ENCODE measurements at regions not wholly inside any gene's neighbourhood (a gene's known extent, or its start where the extent isn't known, plus 50 kb on each side); places are given as distances from the start of the nearest gene placed in this dataset.

- peak overlapping the region; percentile 10; the same call in 1 of the 2 replicates for H3K27ac Mint-ChIP-seq
- peaks cover 12% of the 10 kb centered on the region for H3K36me3 Mint-ChIP-seq
- ATAC-seq, result no peak
- peaks cover 32% of the 10 kb centered on the region for H3K4me1 Mint-ChIP-seq
- no peak for DNase-seq (ENCODE audit: low spot score)
- no peaks in the 10 kb centered on the region for H3K9me3 Mint-ChIP-seq
- H3K27me3 Mint-ChIP-seq (ENCODE audit: low read depth), result no peaks in the 10 kb centered on the region
- ChIA-PET CTCF (interaction anchor here (0.7 to 1.2 kb wide), 2 partner anchors 20 to 203 kb away, joined by 3 to 4 read pairs; no protein-coding TSS in a partner anchor), POLR2A (no interaction called here)
- no peak overlapping the region for H3K4me3 Mint-ChIP-seq
- TF ChIP-seq, protein P1, sequence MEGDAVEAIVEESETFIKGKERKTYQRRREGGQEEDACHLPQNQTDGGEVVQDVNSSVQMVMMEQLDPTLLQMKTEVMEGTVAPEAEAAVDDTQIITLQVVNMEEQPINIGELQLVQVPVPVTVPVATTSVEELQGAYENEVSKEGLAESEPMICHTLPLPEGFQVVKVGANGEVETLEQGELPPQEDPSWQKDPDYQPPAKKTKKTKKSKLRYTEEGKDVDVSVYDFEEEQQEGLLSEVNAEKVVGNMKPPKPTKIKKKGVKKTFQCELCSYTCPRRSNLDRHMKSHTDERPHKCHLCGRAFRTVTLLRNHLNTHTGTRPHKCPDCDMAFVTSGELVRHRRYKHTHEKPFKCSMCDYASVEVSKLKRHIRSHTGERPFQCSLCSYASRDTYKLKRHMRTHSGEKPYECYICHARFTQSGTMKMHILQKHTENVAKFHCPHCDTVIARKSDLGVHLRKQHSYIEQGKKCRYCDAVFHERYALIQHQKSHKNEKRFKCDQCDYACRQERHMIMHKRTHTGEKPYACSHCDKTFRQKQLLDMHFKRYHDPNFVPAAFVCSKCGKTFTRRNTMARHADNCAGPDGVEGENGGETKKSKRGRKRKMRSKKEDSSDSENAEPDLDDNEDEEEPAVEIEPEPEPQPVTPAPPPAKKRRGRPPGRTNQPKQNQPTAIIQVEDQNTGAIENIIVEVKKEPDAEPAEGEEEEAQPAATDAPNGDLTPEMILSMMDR (IDR thresholded peaks at IDR 0.05), result no peak
- TF ChIP-seq NR3C1 (CRISPR knock-in tag; conservative IDR thresholded peaks at IDR 0.05; ENCODE audit: low read depth), result no peak
- TF ChIP-seq, protein P2, sequence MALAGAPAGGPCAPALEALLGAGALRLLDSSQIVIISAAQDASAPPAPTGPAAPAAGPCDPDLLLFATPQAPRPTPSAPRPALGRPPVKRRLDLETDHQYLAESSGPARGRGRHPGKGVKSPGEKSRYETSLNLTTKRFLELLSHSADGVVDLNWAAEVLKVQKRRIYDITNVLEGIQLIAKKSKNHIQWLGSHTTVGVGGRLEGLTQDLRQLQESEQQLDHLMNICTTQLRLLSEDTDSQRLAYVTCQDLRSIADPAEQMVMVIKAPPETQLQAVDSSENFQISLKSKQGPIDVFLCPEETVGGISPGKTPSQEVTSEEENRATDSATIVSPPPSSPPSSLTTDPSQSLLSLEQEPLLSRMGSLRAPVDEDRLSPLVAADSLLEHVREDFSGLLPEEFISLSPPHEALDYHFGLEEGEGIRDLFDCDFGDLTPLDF (CRISPR knock-in tag; IDR thresholded peaks at IDR 0.05), result no peak
Observed at GRCh38 chr2:120938045-120938771, 202.5 kb downstream of the GLI2 start.

DNA sequence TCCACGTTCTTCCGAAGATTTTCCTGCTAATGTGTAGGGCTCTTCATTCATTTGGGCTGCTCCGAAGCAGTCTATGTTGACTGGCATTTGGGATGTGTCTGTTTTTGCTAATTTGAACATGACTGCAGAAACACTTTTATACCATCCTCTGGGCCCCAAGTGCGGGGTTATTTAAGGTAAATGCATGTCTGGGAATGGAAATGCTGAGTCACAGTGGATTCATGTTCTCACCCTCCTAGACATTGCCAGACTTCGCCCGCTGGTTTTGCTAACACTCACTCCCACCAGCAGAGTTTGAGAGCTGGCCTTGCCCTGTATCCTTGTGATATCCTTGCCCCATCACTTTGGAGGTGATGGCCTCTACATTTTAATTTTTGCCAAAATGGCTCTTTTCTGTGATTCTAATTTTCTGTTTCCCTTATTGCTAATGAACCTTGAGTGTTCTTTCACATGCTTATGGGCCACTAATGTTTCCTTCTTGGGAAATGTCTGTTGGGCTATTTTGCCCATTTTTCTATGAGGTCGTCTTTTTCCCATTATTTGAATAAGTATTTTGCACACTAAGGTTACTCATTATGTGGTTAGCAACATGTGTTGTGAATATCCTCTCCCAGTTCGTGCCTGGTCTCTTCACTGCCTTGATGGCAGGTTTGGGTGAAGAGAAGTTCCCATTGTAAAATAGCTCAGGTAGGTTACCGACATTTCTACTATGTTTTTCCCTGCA is 204.1 kb downstream of the GLI2 start:
- Mint-ChIP-seq H3K4me3 (no peak overlapping the region), H3K4me1 (peaks cover 24% of the 10 kb centered on the region), H3K36me3 (peaks cover 12% of the 10 kb centered on the region), H3K27ac (peak overlapping the region; percentile 54; the same call in 1 of the 2 replicates), H3K9me3 (no peaks in the 10 kb centered on the region), H3K27me3 (ENCODE audit: low read depth) (no peaks in the 10 kb centered on the region)
- ATAC-seq (no peak), DNase-seq (ENCODE audit: low spot score) (no peak)
- POLR2A ChIA-PET, result no interaction called here
- TF ChIP-seq, protein P3, sequence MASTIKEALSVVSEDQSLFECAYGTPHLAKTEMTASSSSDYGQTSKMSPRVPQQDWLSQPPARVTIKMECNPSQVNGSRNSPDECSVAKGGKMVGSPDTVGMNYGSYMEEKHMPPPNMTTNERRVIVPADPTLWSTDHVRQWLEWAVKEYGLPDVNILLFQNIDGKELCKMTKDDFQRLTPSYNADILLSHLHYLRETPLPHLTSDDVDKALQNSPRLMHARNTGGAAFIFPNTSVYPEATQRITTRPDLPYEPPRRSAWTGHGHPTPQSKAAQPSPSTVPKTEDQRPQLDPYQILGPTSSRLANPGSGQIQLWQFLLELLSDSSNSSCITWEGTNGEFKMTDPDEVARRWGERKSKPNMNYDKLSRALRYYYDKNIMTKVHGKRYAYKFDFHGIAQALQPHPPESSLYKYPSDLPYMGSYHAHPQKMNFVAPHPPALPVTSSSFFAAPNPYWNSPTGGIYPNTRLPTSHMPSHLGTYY (CRISPR knock-in tag; IDR thresholded peaks at IDR 0.05), result no peak
- TF ChIP-seq, protein P4, sequence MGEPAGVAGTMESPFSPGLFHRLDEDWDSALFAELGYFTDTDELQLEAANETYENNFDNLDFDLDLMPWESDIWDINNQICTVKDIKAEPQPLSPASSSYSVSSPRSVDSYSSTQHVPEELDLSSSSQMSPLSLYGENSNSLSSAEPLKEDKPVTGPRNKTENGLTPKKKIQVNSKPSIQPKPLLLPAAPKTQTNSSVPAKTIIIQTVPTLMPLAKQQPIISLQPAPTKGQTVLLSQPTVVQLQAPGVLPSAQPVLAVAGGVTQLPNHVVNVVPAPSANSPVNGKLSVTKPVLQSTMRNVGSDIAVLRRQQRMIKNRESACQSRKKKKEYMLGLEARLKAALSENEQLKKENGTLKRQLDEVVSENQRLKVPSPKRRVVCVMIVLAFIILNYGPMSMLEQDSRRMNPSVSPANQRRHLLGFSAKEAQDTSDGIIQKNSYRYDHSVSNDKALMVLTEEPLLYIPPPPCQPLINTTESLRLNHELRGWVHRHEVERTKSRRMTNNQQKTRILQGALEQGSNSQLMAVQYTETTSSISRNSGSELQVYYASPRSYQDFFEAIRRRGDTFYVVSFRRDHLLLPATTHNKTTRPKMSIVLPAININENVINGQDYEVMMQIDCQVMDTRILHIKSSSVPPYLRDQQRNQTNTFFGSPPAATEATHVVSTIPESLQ (CRISPR knock-in tag; IDR thresholded peaks at IDR 0.05), result no peak
- TF ChIP-seq AFF4 (CRISPR knock-in tag; IDR thresholded peaks at IDR 0.05; ENCODE audit: borderline replicate concordance) (no peak), SMAD3 (CRISPR knock-in tag; IDR thresholded peaks at IDR 0.05; ENCODE audit: borderline replicate concordance) (no peak), E2F5 (CRISPR knock-in tag; IDR thresholded peaks at IDR 0.05) (no peak), RELA (CRISPR knock-in tag; IDR thresholded peaks at IDR 0.05; ENCODE audit: borderline replicate concordance) (no peak), MLX (CRISPR knock-in tag; IDR thresholded peaks at IDR 0.05) (no peak), ZNF138 (CRISPR knock-in tag; conservative IDR thresholded peaks at IDR 0.05) (no peak)
- TF ChIP-seq, protein P5, sequence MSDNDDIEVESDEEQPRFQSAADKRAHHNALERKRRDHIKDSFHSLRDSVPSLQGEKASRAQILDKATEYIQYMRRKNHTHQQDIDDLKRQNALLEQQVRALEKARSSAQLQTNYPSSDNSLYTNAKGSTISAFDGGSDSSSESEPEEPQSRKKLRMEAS (CRISPR knock-in tag; IDR thresholded peaks at IDR 0.05), result no peak
- TF ChIP-seq, protein P6, sequence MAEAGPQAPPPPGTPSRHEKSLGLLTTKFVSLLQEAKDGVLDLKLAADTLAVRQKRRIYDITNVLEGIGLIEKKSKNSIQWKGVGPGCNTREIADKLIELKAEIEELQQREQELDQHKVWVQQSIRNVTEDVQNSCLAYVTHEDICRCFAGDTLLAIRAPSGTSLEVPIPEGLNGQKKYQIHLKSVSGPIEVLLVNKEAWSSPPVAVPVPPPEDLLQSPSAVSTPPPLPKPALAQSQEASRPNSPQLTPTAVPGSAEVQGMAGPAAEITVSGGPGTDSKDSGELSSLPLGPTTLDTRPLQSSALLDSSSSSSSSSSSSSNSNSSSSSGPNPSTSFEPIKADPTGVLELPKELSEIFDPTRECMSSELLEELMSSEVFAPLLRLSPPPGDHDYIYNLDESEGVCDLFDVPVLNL (CRISPR knock-in tag; IDR thresholded peaks at IDR 0.05; ENCODE audit: borderline replicate concordance, low read depth), result no peak
- CTCF ChIA-PET, result interaction anchor here (1.7 kb wide), 1 partner anchor 244 kb away, joined by 3 read pairs; no protein-coding TSS in a partner anchor
